ENCODE measurements at regions not wholly inside any gene's neighbourhood (a gene's known extent, or its start where the extent isn't known, plus 50 kb on each side); places are given as distances from the start of the nearest gene placed in this dataset.

- Histone ChIP-seq H3K4me1 (no peaks in the 10 kb centered on the region), H3K79me2 (ENCODE audit: low read depth) (no peaks in the 10 kb centered on the region), H3K27ac (no peak overlapping the region), H3K4me3 (no peak overlapping the region), H3F3A (ENCODE audit: low read depth) (no peaks in the 10 kb centered on the region), H3K36me3 (no peaks in the 10 kb centered on the region), H3K27me3 (no peaks in the 10 kb centered on the region), H3K4me2 (no peak overlapping the region), H3K9me3 (ENCODE audit: low read depth) (no peaks in the 10 kb centered on the region), H4K20me1 (ENCODE audit: low read depth) (no peaks in the 10 kb centered on the region), H2AFZ (replicated peaks) (no peak overlapping the region), H3K9ac (no peak overlapping the region)
- no peaks in the 10 kb centered on the region for H3K4me1 Mint-ChIP-seq
- H3K27me3 Mint-ChIP-seq (ENCODE audit: insufficient read depth, low read depth), result peaks cover 2% of the 10 kb centered on the region
- H3K27ac Mint-ChIP-seq, result no peak overlapping the region
- no peaks in the 10 kb centered on the region for H3K36me3 Mint-ChIP-seq
- no peak for DNase-seq (ENCODE audit: low spot score)
- no peak overlapping the region for H3K4me3 Mint-ChIP-seq
- H3K9me3 Mint-ChIP-seq, result no peaks in the 10 kb centered on the region
- TF ChIP-seq EZH2phosphoT487 (IDR thresholded peaks at IDR 0.05), result no peak
- no peak for TF ChIP-seq CTCF (IDR thresholded peaks at IDR 0.05)
- no peak for TF ChIP-seq EZH2 (IDR thresholded peaks at IDR 0.05)
Measured at GRCh38 chr12:97854477-97854876, 391.9 kb downstream of the RMST start.

DNA sequence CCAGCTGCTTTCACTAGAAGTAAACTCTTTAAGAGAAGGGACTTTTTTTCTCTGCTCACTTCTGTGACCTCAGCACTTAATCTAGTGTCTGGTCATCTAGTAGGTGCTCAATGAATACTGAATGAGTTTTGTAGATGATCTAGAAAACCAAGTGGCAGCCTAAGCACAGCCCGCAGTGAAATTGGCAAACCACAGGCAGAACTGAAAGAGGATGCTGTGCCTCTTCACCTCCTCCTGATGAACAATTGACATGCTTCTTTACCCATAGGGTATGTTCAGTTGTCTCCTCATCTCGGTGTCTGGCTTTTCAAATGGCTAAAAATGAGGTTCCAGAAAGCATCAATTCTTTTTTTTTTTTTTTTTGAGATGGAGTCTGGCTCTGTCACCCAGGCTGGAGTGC, 399.5 kb downstream of the RMST start:
- H3K4me3 ChIP-seq, result no peak overlapping the region
- no peaks in the 10 kb centered on the region for H3K79me2 ChIP-seq (ENCODE audit: low read depth)
- H3K27me3 ChIP-seq, result no peaks in the 10 kb centered on the region
- H3K4me2 ChIP-seq, result no peak overlapping the region
- Mint-ChIP-seq H3K27ac (no peak overlapping the region), H3K4me1 (no peaks in the 10 kb centered on the region), H3K9me3 (peaks cover 5% of the 10 kb centered on the region), H3K36me3 (peaks cover 2% of the 10 kb centered on the region), H3K27me3 (ENCODE audit: insufficient read depth, low read depth) (peaks cover 5% of the 10 kb centered on the region), H3K4me3 (no peak overlapping the region)
- H4K20me1 ChIP-seq (ENCODE audit: low read depth), result no peaks in the 10 kb centered on the region
- H3F3A ChIP-seq (ENCODE audit: low read depth), result no peaks in the 10 kb centered on the region
- TF ChIP-seq EZH2phosphoT487 (IDR thresholded peaks at IDR 0.05) (no peak), CTCF (IDR thresholded peaks at IDR 0.05) (no peak)
- no peaks in the 10 kb centered on the region for H3K36me3 ChIP-seq
- H3K9ac ChIP-seq, result no peak overlapping the region
- no peaks in the 10 kb centered on the region for H3K9me3 ChIP-seq (ENCODE audit: low read depth)
- no peak overlapping the region for H2AFZ ChIP-seq (replicated peaks)
- H3K4me1 ChIP-seq, result no peaks in the 10 kb centered on the region
- no peak for DNase-seq (ENCODE audit: low spot score)
- no peak overlapping the region for H3K27ac ChIP-seq

DNA sequence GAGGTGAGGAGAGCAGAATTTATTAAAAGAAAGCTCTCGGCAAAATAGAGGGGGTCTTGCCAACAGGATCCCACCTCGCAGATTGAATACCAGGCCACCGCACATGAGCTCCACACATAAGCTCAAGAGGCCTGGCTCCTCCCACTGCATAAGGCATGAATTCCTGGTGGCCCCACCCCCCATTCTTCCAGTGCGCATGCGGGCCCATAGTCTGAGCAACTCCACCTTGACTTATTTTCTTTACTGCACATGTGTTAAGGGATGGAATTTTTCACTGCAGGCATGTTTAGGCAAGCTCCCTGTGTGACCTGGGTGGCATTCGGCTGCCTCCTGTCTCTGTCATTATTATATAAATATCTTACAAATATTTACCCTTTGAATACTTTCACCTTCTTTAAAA, 412.5 kb downstream of the RMST start:
- Histone ChIP-seq H3K4me2 (no peak overlapping the region), H3K9me3 (ENCODE audit: low read depth) (no peaks in the 10 kb centered on the region), H2AFZ (replicated peaks) (no peak overlapping the region), H3K27ac (no peak overlapping the region), H3K79me2 (ENCODE audit: low read depth) (no peaks in the 10 kb centered on the region), H3F3A (ENCODE audit: low read depth) (no peaks in the 10 kb centered on the region), H4K20me1 (ENCODE audit: low read depth) (no peaks in the 10 kb centered on the region), H3K4me1 (no peaks in the 10 kb centered on the region), H3K36me3 (no peaks in the 10 kb centered on the region), H3K9ac (no peak overlapping the region), H3K27me3 (no peaks in the 10 kb centered on the region), H3K4me3 (no peak overlapping the region)
- no peak for TF ChIP-seq EZH2phosphoT487 (IDR thresholded peaks at IDR 0.05)
- TF ChIP-seq EZH2 (IDR thresholded peaks at IDR 0.05), result no peak
- TF ChIP-seq CTCF (IDR thresholded peaks at IDR 0.05), result no peak
- Mint-ChIP-seq H3K27ac (no peak overlapping the region), H3K9me3 (no peaks in the 10 kb centered on the region), H3K27me3 (ENCODE audit: insufficient read depth, low read depth) (peaks cover 2% of the 10 kb centered on the region), H3K4me3 (no peak overlapping the region), H3K4me1 (no peaks in the 10 kb centered on the region), H3K36me3 (no peaks in the 10 kb centered on the region)
- DNase-seq (ENCODE audit: low spot score), result no peak

- H3K27me3 Mint-ChIP-seq (ENCODE audit: insufficient read depth, low read depth), result peaks cover 2% of the 10 kb centered on the region
- H3K9me3 ChIP-seq (ENCODE audit: low read depth), result no peaks in the 10 kb centered on the region
- no peaks in the 10 kb centered on the region for H3K36me3 ChIP-seq
- DNase-seq (ENCODE audit: low spot score), result no peak
- H3F3A ChIP-seq (ENCODE audit: low read depth), result no peaks in the 10 kb centered on the region
- no peak overlapping the region for H3K27ac ChIP-seq
- no peaks in the 10 kb centered on the region for H3K4me1 ChIP-seq
- no peaks in the 10 kb centered on the region for H4K20me1 ChIP-seq (ENCODE audit: low read depth)
- H3K4me2 ChIP-seq, result no peak overlapping the region
- H3K9ac ChIP-seq, result no peak overlapping the region
- no peak overlapping the region for H3K27ac Mint-ChIP-seq
- no peaks in the 10 kb centered on the region for H3K4me1 Mint-ChIP-seq
- no peaks in the 10 kb centered on the region for H3K36me3 Mint-ChIP-seq
- no peak overlapping the region for H3K4me3 ChIP-seq
- H3K27me3 ChIP-seq, result no peaks in the 10 kb centered on the region
- H2AFZ ChIP-seq (replicated peaks), result no peak overlapping the region
- no peak overlapping the region for H3K4me3 Mint-ChIP-seq
- peaks cover 2% of the 10 kb centered on the region for H3K9me3 Mint-ChIP-seq
- TF ChIP-seq EZH2 (IDR thresholded peaks at IDR 0.05) (no peak), CTCF (IDR thresholded peaks at IDR 0.05) (no peak), EZH2phosphoT487 (IDR thresholded peaks at IDR 0.05) (no peak)
- H3K79me2 ChIP-seq (ENCODE audit: low read depth), result no peaks in the 10 kb centered on the region
Measured at GRCh38 chr12:97876780-97877179, 414.2 kb downstream of the RMST start.
